Fibroblast of the aortic adventitia (primary cell): ENCODE measurements at regions not wholly inside any gene's neighbourhood (a gene's known extent, or its start where the extent isn't known, plus 50 kb on each side); places are given as distances from the start of the nearest gene placed in this dataset.

ENCODE experiments used
- DNase-seq: peaks from one replicate; pipeline ENCODE4 v3.0.0-alpha.2; 2010; ENCODE audit warnings: low read depth
- H3K4me3 ChIP-seq: 2 replicates; pipeline ENCODE4 v1.5.1; 2011; ENCODE audit warnings: low read depth, mild to moderate bottlenecking, control low read depth, low read length, moderate library complexity
- TF ChIP-seq, protein P1 (sequence below): IDR thresholded peaks from 2 replicates; pipeline ENCODE4 v1.5.1; 2011; ENCODE audit warnings: mild to moderate bottlenecking, low read length, control low read depth, inconsistent platforms; ENCODE audit not compliant: insufficient read depth

DNA sequence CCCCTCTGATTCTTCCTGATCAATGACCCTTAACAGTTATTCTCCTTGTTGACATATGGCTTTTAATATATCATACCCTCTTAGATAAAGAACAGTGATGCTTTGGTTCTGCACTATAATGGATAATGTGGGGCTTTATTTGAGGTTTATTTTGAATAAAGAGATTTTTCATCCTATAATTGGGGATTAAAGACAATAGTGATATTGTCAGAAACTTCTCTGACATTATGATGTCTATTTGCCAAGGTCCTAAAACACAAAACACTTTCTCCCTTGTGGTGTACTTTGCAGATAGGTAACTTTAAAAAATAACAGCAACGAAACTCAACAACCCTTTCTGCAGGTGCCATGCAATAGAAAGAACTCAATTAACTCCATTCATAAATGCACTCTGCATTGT is 243.6 kb upstream of the RHOBTB1 start:
- TF ChIP-seq, protein P1, sequence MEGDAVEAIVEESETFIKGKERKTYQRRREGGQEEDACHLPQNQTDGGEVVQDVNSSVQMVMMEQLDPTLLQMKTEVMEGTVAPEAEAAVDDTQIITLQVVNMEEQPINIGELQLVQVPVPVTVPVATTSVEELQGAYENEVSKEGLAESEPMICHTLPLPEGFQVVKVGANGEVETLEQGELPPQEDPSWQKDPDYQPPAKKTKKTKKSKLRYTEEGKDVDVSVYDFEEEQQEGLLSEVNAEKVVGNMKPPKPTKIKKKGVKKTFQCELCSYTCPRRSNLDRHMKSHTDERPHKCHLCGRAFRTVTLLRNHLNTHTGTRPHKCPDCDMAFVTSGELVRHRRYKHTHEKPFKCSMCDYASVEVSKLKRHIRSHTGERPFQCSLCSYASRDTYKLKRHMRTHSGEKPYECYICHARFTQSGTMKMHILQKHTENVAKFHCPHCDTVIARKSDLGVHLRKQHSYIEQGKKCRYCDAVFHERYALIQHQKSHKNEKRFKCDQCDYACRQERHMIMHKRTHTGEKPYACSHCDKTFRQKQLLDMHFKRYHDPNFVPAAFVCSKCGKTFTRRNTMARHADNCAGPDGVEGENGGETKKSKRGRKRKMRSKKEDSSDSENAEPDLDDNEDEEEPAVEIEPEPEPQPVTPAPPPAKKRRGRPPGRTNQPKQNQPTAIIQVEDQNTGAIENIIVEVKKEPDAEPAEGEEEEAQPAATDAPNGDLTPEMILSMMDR, result no peak
- no peak overlapping the region for H3K4me3 ChIP-seq
- DNase-seq, result no peak

DNA sequence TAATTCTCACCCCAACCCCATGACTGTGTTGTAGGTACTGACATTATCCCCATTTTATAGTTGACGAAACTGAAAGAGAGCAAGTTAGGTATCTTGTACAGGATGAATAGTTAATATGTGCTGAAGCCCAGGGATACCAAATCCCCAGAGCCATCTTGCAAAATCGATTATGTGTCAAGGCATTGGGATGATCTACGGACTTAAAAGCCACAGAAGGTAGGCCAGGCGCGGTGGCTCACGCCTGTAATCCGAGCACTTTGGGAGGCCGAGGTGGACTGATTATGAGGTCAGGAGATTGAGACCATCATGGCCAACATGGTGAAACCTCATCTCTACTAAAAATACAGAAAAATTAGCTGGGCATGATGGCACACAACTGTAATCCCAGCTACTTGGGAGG is 242.4 kb upstream of the RHOBTB1 start:
- H3K4me3 ChIP-seq, result no peak overlapping the region
- TF ChIP-seq, protein P1, result no peak
- no peak for DNase-seq

DNA sequence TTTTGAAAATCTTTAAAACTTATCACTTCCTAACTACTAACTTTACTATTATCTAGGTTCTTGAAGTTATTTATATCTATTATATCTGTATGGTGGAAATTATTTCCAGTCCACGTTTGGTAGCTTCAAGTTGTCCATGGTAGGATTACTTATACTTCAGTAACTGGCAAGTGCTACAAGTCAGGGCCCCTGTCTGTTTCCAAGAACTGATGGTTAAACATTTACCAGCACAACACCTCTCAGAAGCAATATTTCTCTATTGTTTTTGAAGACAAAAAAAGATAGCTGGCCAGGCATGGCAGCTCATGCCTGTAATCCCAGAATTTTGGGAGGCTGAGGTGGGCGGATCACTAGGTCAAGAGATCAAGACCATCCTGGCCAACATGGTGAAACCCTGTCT is 240.4 kb upstream of the RHOBTB1 start:
- H3K4me3 ChIP-seq, result no peak overlapping the region
- TF ChIP-seq, protein P1, result no peak
- no peak for DNase-seq

DNA sequence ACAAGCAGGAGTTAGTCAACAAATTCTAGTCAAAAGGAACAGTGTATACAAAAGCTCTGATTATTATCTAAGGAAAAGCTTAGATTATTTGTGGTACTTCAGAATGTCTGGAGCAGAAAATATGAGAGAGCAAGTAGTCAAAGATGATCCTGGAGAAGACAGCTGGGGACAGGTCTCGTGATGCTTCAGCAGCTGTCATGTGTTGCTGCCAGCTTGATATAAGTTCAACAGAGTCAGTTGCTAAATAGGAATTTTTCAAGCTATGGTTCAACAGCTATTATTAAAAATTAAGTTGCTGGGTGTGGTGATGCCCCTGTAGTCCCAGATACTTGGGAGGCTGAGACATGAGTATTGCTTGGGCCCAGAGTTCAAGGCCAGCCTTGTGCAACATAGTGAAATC is 240.0 kb upstream of the RHOBTB1 start:
- DNase-seq, result no peak
- H3K4me3 ChIP-seq, result no peak overlapping the region
- TF ChIP-seq, protein P1, result no peak

DNA sequence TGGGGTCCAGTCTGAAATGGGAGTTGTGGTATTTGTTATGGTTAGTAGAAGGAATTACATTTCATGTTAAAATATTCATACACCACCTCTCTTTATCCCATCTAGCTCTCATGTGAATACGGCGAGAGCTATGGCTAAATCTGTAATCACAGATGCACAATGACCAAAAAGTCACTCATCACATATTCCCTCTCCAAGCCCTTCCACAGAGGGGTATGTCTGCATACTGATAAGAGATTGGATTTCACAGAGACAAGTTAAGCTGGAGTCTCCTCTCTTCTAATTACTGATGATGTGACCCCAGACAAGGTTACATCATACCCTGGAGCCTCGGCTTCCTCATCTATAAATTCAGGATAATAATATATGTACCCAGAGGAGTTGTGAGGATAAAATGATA is 237.8 kb upstream of the RHOBTB1 start:
- no peak for DNase-seq
- TF ChIP-seq, protein P1, result no peak
- H3K4me3 ChIP-seq, result no peak overlapping the region

DNA sequence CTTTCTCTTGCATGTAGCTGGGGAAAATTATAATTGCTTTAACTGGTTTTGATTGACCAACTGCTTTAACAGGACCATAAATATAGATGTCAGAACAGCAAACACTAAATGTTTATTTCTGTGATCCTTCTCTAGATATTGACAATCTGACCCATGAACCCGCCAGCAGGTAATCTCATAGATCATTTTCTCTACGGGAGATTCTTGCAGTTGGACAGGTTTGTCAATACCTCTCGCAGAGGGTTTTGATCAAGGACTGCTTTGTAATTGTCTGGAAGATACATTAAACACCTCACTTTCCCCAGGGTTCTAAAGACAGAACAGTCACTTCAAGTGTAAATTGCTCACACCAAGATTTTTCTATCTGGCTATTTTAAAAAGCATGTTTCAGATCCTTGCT is 235.8 kb upstream of the RHOBTB1 start:
- TF ChIP-seq, protein P1, result no peak
- DNase-seq, result no peak
- no peak overlapping the region for H3K4me3 ChIP-seq

DNA sequence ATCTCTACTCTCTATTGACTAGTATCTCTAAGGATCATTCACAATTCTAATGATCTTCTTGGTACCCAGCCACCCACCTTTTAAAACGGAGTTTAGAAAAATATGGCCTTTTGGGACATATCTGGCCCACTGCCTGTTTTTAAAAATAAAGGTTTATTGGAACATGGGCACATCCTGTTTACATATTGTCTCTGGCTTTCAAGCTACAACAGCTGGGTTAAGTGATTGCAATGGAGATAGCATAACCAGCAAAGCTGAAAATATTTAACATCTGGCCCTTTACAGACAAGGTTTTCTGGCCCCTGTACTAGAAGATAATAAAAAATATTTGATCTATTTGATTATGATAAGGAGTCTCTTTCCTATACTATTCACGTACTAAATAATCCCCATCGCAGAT is 232.4 kb upstream of the RHOBTB1 start:
- TF ChIP-seq, protein P1, result no peak
- H3K4me3 ChIP-seq, result no peak overlapping the region
- no peak for DNase-seq
